ENCODE measurements at regions not wholly inside any gene's neighbourhood (a gene's known extent, or its start where the extent isn't known, plus 50 kb on each side); places are given as distances from the start of the nearest gene placed in this dataset.
A peak's percentile ranks its signal among the peaks of the same experiment; 100 is the strongest.

DNA sequence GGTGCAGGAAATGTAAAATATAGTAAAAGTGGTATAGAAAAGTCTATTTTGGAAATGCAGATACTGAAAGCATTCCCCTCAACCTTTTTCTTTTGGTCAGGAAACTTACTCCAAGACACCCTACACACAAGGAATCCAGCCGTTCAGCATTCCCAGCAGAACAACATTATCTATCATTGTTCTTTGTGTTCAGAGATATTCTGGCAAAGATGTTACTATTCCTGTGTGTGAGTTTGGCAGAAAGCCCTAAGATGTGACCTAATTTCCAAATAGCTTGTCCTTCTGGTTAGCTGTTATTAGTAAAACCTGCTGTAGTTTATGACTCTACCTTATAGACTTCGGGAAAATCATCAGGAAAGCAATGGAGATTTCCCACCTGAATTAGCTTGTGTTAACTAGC lies 78.1 kb upstream of the PELI1 start:
- DNase-seq = no peak

DNA sequence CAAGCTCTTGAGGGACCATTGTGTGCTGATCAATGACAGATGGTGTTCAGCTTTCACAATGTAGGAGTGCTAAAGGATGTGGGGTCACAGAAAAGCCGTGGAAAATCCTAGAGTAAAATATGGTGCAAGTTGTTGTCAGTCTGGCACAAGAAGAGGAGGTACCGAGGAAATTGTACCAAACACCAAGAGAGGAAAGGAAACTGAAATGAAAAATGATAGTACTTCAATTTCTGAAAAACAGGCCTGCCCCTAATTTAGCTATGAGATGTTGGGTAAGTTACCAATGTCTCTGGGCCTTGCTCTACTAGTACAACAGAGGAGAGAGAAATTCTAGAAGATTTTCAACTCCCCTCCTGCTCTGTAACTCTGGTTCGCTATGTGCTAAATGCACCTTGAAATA lies 78.8 kb upstream of the PELI1 start:
- peak; percentile 3 for DNase-seq

DNA sequence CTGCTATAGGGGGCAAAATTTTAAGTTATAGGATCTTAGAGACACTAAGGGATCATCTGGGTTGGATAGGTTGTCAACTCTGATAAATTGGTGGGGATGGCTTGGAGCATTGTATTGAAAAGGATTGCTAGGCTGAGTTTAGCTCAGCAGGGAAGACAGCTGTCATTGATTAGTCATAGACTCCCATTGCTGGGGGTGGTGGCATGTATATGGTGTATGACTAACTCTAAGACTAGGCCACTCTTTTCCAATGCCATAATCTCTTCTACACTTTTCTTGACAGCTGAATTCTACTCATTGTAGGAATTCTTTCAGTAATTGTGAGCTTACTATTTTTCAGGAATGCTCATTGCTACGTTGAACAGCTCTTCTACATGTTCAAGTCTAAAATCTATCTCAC lies 81.3 kb upstream of the PELI1 start:
- DNase-seq = peak; percentile 42

DNA sequence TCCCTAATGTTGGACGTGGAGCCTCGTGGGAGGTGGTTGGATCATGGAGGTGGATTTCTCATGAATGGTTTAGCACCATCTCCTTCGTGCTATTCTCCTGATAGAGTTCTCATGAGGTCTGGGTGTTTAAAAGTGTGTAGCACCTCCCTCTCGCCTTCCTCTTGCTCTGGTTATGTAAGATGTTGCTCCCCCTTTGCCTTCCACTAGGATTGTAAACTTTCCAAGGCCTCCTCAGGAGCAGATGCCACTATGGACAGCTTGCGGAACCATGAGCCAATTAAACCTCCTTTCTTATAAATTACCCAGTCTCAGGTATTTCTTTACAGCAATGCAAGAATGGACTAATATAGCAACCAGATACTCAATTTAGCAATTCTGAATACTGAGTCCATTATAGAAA lies 82.4 kb upstream of the PELI1 start:
- DNase-seq = peak; percentile 86

DNA sequence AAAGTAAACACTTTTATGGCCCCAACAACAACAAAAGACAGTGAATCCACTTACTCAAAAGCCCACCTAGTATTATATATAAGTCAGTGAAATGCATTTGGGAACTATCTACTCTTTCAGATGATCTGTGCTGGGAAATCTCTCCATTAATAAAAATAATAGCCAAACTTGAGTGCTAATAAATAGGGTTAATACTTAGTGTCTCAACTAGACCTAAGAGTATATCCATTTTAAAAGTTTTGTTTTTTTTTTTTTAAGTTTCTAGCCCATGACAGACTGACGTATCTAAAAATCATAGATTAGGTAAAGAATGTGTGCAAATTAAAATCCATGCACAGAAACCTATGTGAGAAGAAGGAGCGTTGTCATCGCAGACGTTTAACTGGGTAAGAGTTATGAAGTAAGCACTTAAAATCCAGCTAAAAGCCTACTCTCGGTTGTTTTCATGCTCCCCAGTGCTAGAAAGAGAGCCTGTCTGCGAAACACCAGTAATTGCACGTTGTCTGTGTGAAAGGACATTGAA lies 83.4 kb upstream of the PELI1 start:
- DNase-seq = no peak

DNA sequence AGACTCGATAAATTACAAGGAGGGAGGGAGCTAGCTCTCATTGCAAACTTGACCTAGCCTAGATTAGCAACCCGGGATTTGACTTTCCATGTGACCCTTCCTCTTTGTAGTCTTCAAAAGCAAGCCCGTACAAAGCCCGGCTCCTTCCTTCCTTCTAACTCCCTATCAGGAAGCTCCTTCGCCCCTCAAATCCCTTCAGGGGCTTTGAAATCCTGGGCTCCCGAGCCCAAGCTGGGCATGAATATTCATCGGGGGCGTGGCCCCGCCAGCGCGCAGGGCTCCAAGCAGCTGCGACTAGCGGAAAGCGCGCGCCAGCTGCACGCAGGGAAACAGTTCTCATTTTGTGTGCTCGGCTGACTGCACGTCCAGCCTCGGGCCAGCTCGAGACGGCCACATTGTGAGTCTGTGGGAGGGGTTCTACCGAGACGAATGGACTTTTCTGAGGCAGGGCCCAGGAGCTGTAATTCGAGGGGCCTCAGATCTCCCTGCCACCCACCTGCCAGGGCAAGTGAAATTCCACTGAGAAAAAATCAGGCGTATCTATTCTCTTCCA lies 84.0 kb upstream of the PELI1 start:
- DNase-seq = peak; percentile 98

DNA sequence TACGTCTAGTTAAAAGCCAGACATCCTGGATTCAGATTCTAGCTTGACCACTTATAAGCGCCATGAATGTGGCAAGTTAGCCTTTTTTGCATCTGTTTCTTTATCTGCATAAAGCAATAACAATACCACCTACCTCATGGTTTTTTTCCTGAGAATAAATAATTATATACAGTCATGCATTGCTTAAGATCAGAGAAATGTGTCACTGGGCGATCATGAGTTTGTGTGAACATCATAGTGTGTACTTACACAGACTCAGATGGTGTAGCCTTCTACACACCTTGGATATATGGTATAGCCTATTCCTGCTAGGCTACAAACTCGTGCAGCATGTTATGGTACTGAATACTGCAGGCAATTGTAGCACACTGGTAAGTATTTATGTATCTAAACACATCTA lies 84.7 kb upstream of the PELI1 start:
- DNase-seq = no peak

DNA sequence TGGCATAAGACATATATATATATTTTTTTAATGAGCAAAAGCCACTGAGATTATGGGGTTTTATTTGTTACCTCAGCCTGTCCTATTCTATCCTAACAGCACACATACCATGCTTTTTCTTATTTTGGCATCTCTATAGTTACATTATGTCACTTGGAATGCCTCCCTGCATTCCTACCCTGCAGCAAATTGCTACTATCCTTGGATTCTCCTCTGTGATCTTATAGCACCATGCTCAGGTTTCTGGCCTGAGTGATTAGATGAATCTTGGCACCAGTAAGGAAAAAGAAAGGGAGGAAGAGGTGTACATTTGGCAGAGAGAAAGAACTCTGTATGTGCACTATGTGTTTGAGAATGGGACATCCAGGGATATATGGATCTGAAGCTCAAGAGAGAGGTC lies 86.3 kb upstream of the PELI1 start:
- no peak for DNase-seq

DNA sequence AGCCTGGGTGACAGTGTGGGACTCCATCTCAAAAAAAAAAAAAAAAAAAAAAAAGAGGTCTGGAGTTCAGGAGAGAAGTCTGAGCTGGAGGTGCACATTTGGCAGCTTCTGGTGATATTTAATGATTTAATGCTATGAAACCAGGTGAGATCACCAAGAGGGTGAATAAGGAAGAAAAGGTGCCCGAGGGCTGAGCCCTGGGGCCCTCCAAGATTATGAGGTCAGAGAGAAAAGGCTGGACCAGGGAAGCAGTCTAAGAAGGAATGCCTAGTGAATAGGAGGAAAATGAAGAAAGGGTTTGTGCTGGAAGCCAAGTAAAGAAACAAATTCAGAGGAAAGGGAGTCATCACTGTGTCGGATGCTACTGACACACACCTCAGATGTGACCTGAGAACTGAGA lies 88.0 kb upstream of the PELI1 start:
- no peak for DNase-seq

DNA sequence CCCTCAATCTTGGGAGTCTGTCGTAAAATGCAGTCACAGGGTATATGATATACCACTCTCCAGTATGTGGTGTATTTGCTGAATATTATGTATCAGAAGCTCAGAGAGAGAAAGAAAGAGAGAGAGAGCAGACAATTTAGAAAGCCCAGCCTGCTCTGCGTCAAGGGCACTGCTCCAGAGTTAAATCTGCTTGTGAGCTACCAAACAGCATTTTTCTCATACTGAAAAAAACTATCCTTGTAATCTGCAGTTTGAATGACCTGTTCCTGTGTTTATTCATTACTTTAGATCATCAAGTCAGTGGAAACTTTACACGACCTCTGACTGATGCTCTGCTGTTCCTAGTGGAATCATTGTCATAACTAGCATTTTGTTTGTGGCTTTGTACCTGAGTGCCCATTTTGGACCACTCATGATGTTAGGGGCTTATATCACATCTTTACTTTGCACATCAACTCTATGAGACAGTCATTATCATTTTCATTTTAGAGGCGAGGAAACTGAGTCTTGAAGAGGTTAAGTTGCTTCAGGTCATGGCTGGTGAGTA lies 89.2 kb upstream of the PELI1 start:
- DNase-seq = no peak

DNA sequence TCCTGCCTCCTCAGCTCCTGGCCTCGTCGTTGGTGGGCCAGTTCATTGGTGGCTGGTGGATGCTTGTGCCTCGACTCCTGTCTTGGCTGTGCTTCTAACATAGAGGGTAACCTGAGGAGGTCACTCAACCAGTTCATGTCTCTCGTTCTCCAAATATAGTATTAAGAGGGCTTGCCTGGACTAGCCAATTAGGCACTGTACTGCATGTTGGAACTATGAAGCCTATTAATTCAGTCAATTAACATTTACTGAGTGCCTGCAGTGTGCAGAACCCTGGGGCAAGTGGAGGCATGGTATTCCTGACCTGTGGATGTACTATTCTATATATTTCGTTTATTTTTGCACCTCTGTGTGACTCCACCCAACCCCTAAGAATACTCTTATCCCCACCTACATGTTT lies 89.9 kb upstream of the PELI1 start:
- DNase-seq = no peak

DNA sequence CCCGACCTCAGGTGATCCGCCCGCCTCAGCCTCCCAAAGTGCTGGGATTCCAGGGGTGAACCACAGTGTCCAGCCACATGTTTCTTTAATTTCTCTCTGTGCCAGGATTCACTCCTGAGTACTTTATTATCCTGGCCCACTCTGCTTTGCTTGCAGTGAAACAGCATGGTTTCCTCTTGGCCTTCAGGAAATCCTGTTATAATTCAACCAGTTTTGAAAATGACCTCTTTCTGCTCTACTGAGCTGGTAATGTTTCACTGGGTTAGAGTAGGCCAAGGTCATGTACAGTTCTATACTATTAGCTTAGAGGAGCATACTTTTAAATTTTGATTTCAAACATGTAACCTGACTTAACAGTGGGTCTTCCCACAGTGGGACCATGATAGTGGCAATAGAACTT lies 90.6 kb upstream of the PELI1 start:
- DNase-seq = no peak

DNA sequence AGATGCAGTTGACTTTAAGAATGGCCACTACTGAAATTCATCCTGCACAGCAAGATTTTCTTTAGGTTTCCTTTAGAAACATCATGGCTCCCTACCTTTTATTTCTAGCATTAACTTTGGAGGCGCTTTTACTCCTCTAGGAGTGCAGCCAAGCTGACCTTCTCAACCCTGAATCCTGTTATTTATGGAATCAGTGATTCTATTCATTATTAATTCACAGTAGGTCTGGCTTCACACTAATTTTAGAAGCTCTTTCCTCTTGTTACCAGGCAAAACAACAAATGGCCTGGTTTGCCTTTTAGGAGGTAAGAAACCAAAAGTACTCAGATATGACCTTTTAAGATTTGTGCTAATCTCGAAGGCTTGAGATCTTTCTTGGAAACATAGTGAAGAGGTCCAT lies 93.0 kb upstream of the PELI1 start:
- DNase-seq = no peak

DNA sequence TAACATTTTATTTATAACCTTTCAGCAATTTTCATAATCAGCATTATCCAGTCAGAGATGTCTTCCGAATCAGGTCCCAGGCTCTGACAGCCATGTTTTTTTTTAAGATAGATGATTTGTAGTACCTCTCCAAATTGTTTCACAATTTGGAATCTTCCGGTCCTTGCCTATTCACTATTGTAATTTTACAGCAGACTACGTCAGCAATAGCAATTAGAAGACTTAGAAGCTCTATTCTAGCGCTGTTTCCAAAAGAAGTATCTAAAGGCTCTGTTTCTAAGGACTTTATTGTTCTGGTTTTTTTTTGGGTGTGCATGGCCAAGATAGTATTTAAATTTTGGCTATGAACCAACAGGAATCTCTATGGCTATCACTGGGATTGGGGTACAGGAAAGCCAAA lies 94.6 kb upstream of the PELI1 start:
- DNase-seq = no peak

DNA sequence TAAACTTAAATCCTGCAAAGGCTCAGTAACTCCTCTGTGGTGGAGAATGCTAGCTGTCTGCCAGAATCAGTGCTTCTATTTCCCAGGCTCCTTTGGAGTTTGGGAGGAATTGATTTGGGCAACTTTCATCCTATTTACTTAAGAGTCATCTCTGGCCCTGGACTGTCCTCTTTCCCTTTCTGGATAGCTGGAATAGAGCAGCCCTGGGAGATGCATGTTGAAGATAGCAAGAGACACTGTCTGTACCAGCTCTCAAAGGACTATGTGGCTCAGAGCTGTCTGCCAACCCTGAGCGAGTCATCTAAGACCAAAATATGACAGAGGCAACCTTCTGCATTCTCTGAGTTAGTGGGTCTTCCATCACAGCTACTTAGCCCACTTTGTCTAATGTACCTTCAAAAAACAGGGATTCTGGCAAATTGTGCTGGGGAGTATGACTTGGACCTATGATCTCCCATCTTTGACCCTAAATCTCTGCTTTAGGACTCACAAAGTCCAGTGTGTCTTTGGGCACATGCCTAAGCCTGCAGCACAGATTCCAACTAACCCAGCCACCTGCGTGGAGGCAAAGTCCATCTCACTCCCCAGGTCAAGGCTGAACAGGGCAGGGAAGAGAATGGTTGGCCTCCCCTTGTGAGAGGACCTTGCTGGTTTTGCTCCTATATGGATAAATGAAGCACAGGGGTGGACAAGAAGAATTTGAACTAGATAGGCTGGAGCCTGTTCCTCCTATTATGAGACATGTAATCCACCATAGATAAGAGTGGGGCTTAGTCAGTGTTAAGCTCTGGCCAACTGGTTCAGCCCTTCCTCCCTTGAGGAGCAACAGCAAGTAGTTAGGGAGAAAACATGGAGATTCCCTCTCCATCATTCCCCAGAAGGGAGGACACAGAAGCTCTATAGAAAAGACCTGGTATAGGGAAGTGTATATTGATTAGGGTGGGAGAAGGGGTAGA lies 99.1 kb upstream of the PELI1 start:
- peak; percentile 46 for DNase-seq

DNA sequence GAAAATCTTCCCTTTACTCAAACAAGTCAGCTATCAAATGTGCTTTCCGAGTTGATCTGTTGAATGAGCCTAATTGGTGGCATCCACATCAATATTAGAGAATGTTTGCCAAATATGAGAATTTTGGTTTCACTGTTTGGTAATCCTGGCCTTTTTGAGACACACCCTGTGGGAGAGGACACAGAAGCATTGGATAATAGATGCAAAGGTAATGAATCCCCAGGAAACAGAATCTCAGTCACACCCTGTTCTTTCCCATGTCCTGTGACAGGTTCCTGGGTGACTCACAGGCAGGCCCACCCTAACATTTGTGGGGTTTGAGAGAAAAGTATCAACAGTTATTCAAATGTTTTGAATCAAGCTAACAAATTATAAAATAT lies 99.8 kb upstream of the PELI1 start:
- DNase-seq = no peak

DNA sequence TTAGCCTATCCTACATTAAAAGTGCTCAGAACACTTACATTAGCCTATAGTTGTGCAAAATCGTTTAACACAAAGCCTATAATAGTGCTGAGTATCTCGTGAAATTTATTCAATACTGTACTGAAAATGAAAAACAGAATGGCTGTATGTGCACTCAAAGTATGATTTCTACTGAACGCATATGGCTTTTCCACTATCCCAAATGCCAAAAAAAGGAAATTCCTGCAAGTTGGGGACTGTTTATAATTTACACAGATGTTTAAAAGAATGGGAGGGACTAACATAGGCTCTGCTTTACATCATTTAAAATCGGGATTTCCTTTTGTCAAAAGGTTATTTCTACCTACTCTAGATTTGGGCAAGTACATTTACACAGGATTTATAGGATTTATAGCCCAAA lies 101.4 kb upstream of the PELI1 start:
- no peak for DNase-seq

DNA sequence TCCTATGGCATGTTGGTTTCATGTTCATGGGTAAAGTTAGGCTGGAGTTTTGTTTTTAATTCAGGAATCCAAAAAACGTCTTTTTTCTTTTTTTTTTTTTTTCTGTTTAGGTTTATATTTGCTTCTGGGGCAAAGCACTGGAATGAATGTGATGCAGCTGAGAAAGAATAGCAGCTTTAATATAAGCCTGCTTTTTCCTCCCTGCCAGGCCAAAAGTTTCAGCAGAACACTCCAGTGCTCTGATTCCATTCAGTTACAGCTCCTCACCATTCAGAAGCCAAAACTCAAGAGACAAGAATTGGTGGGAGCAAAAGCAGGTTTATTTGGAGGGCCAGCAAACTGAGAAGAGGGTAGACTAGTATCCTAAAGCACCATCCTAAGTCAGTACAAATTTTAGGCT lies 102.7 kb upstream of the PELI1 start:
- no peak for DNase-seq

DNA sequence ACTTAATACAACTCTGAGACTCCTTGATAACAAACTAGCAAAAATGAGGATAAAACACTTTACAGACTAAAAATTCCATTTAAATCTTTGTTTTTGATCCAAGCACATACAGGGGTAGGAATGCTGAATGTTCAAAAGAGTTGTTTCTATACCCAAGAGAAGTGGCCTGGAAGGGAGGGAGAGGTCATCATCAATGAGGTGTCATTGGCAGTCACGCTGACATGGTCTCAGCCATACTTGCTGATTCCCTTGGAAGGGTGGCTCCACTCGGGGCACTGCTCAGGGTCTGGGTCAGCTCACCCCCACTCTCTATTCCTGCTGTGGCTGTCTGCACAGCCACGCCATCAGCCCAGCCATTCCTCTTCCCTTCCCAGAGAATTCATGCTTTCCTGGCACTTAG lies 105.2 kb upstream of the PELI1 start:
- DNase-seq = no peak

DNA sequence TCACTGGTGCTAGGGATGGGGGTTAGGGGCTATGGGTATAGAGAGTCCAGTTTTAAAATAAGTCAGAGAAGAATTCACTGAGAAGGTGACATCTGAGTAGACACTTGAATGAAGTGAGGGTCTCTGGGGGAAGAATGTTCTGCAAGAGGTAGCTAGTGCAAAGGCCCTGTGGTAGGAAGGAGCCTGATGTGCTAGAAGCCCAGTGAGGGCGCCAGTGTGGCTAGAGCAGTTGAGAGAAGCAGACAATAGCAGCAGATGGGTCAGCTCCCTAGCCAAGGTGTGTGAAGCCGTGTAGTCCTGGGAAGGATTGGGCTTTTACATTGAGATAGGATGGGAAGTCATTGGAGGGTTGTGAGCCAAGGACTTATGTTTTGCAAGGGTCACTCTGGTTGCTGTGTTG lies 105.8 kb upstream of the PELI1 start:
- peak; percentile 7 for DNase-seq

DNA sequence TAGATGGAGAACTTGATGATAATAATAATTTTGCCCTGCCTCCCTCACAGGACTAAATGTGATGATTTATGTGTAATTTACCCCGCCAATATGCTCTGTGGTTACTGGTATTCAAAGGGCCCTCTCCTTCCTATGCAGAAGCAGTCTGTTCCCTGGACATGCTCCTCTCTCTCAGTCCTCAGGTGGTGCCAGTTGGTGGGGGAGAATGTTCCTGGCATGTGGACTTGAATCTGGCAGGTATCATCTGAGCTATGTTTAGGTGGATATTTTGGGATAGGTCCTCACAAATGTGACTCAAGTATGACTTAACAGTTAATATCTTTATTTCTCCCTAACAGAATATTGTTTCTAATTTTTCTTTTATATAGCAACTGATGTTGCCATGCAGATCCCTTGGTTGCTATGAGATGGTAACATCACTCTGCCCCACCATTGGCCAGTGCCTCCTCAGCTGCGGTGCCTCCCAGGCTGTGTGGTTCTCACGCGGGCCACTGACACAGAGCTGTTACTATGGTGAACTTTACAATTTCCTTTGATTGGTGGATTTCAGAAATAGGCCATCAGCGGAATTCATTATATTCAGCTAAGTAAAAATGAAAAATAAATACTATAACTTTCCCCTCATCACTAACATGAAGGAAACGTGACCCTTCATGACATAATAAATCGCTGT lies 106.7 kb upstream of the PELI1 start:
- no peak for DNase-seq

DNA sequence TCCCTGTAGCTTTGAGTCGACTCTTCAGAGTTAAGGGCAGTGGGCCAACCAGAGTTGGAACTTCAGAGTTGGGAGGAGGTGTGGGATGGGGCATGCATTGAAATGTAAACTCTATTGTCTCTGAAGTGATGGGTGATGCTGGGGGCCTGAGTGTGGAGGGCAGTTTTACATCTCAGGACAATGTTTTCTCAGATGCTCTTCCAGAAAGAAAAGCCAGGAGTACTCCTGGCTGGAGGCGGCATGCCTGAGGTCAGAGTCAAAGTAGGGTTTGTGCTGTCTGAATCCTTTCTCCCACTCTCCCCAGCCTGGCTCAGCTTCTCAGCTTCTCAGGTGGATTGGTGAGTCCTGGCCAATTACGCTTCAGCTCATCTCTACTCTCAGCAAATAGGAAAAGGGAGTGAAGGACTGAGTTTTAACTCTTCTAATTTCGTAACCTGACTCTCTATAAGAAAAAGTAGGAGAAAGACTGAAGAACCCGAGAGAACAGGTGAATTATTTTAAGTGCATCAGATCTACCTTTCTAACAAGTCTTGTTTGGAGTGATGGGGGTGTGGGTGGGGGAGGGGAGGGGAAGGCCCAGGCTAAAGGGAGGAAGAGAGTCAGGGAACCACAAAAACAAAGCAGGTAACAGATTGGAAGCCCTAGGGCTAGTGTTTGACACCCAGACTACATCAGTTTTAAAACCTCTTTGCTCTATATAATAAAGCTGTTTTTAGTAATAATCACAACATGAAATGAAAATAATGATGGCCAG lies 107.5 kb upstream of the PELI1 start:
- no peak for DNase-seq
